ENCODE measurements at regions not wholly inside any gene's neighbourhood (a gene's known extent, or its start where the extent isn't known, plus 50 kb on each side); places are given as distances from the start of the nearest gene placed in this dataset.

- no peak for DNase-seq (ENCODE audit: low read depth in 4 of 4, low spot score in 1 of 4)
Observed at GRCh38 chr1:30336550-30337323, 386.6 kb downstream of the MATN1 start.

DNA sequence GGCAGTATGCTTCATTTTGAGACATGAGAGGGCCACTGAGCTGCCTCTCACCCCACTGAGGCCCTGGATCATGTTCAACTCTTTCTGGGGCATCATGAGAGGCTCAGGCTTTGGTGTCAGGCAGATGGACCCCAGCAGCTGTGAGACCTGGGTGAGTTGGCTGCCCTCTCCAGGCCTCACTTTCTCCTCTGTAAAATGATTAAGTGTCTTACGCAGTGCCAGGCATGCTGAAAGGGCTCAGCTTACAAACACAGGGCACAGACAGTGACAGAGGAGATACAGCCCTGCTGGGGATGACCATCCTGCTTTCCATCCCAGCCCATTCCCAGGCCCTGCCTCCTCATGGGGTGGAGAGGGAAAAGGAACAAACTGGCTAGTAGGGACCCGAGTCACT, 387.4 kb downstream of the MATN1 start:
- no peak for DNase-seq (ENCODE audit: low read depth in 4 of 4, low spot score in 1 of 4)

- no peak for DNase-seq (ENCODE audit: low read depth in 4 of 4, low spot score in 1 of 4)
Observed at GRCh38 chr1:30335389-30335996, 387.9 kb downstream of the MATN1 start.

DNA sequence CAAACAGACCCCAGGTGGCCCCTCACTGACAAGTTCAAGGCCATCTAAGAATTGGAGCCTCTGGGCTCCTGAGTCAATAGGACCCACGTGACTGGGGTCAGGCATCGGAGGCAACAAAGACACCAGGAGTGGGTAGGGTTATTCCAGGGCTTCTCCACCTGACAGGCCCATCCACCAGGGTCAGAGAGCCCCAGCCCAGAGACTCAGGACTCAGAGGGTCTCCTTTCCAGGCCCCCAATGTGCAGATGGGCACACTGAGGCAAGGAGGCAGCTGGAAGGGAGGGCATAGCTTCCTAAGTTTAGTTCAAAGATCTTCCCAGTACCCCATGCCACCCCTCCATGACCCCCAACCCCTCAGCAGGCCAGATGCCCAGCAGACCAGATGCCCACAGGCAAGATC, 388.6 kb downstream of the MATN1 start:
- DNase-seq (ENCODE audit: low read depth in 4 of 4, low spot score in 1 of 4), result no peak

DNA sequence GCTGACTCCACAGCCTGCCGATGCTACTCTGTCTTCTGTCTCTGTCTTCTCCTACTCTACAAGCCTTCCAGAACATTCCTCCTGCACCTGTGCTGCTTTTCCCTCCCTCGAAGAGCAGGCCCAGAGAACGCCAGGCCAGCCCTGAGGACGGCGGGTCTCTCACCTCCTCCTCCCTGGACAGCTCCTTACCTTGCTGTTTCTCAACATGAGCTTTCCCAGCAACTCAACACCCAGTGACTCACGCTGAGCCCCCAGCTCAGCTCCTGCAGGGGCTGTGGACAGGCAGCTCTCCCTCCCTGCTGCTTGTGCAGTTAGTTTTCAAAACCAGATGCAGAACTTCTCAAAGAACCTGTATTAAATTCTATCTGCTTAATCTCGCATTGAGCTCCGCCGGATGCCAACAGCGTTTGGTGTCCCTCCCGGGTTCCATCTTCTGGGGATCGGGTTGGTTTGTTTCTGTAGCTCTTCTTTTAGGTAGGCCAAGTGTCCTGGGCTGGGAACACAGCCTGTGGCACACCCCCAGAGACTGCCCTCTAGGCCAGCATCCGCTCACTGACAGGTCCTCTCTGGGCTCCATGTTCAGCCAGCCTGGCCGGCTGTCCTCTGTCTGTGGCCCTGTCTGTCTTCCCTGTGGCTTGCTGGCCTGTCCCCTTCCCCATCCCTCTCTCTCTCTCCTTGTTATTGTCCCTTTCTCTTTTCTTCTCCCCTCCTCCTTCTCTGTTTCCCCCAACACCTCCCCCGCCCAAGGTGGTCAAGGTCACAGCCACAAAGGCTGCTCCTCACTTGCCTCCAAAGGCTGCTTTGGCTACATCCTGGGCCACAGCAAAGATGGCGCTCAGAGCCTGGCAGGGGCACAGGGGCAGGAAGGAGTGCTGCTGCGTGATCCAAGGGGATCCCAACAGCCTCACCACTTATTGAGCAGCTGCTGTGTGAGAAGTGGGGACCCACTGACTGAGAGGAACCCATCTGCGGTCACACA, 391.0 kb downstream of the MATN1 start:
- DNase-seq (ENCODE audit: low read depth in 4 of 4, low spot score in 1 of 4), result no peak

GRCh38 chr1:30331415-30332065, 391.8 kb downstream of the MATN1 start:
- no peak for DNase-seq (ENCODE audit: low read depth in 4 of 4, low spot score in 1 of 4)

GRCh38 chr1:30330644-30331043, 392.7 kb downstream of the MATN1 start:
- DNase-seq (ENCODE audit: low read depth in 4 of 4, low spot score in 1 of 4), result no peak

GRCh38 chr1:30329802-30330557, 393.4 kb downstream of the MATN1 start:
- DNase-seq (ENCODE audit: low read depth in 4 of 4, low spot score in 1 of 4), result no peak

- DNase-seq (ENCODE audit: low read depth in 4 of 4, low spot score in 1 of 4), result no peak
Observed at GRCh38 chr1:30329263-30329753, 394.1 kb downstream of the MATN1 start.

DNA sequence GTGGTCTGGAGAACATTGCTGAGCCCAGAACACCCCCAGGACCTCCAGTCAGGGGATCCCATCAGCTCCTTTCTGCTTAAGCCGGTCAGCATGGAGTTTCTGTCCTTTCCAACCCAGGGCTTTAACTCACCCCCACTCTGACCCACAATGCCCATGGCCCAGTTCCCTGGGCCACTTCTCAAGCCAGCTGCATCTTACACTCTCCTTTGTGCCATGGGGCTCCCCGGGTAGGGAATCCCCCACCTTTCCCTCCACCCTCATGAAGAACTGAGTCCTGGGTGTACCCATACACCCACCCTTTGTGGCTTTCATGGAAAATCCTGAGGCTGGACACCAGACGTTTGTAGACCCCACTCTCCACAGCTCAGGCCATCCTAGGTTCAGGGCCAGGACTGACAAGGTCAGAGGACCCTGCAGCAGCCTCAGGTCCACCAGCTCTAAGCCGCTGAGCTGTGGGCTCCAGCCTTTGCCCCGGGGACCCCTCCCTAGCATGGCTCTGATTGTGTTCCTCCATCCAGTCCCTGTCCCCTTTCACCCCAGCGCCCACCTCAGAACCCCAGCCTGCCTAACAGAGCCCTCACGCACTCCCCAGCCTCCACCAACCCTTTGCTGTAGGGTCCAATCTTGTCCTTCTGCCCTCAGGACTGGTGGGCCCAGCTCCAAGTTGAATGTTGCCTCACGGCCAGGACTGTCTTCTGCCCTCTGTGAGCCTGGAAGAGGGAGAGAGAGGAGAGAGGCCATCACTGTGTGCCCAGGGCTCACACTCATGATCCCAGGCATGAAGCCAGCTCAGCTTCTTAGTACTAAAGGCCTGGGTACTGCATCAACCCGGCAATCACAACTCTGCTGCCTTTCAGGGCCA, 394.8 kb downstream of the MATN1 start:
- no peak for DNase-seq (ENCODE audit: low read depth in 4 of 4, low spot score in 1 of 4)

GRCh38 chr1:30328100-30328370, 395.4 kb downstream of the MATN1 start:
- no peak for DNase-seq (ENCODE audit: low read depth in 4 of 4, low spot score in 1 of 4)

GRCh38 chr1:30327370-30328099, 395.9 kb downstream of the MATN1 start:
- DNase-seq (ENCODE audit: low read depth in 4 of 4, low spot score in 1 of 4), result no peak

DNA sequence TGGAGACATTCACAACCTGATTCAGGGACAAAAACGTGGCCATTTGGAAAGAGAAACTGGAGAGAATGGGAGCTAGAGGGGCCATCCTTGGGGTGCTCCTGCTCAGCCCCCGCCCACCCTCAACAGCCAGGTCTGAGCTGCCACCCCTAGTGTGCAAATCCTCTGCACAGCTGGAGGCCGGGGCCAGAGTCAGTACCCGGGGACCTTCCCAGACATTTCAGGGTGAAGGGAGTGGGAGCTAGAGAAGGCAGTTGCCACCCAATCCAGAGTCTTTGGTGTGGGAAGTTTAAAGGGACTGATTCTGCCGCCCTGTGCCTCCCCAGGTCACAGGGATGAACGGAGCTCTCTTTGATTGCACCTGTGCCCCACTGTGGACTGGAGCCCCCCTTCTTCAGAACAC, 397.4 kb downstream of the MATN1 start:
- no peak for DNase-seq (ENCODE audit: low read depth in 4 of 4, low spot score in 1 of 4)

- DNase-seq (ENCODE audit: low read depth in 4 of 4, low spot score in 1 of 4), result no peak
Observed at GRCh38 chr1:30325085-30325935, 398.1 kb downstream of the MATN1 start.

GRCh38 chr1:30324251-30325084, 398.9 kb downstream of the MATN1 start:
- DNase-seq (ENCODE audit: low read depth in 4 of 4, low spot score in 1 of 4), result no peak

GRCh38 chr1:30323841-30324240, 399.5 kb downstream of the MATN1 start:
- DNase-seq (ENCODE audit: low read depth in 4 of 4, low spot score in 1 of 4), result no peak

DNA sequence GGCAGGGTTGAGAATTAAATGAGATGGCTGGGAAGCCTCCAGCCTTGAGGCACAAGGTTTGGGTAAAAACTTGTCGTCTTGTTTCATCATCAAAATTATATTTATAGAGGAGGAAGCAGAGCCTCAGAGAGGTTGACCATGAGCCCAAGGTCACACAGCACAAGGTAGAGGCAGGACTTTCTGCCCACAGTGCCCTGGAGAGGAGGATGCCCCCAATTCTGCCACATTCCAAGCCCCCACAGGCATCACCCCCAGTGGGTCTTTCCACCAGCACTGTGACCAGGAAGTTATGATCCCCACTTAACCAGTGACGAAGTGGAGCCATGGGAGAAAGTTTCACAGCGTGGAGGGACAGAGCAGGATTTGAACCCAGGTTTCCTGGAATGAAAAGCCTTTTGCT, 400.0 kb downstream of the MATN1 start:
- no peak for DNase-seq (ENCODE audit: low read depth in 4 of 4, low spot score in 1 of 4)

Data from stimulated activated CD4-positive, alpha-beta T cell treated with anti-CD3 and anti-CD28 coated beads, Interleukin-1b, Interleukin-23, amount 100 ng/mL, for 24 hours (primary cell).